Left renal pelvis (tissue), 4 donors: ENCODE measurements at regions not wholly inside any gene's neighbourhood (a gene's known extent, or its start where the extent isn't known, plus 50 kb on each side); places are given as distances from the start of the nearest gene placed in this dataset.

ENCODE experiments used
- DNase-seq, 4 donors: peaks; one replicate each; pipeline ENCODE4 v3.0.0-alpha.2; 2013; ENCODE audit warnings: low read depth in 4 of 4, low spot score in 3 of 4

GRCh38 chr6:82072751-82073150 lies 174.8 kb downstream of the IBTK start:
- no peak for DNase-seq

- DNase-seq: no peak
Observed at GRCh38 chr6:82072121-82072521, 175.4 kb downstream of the IBTK start.

GRCh38 chr6:82068721-82069120 lies 178.8 kb downstream of the IBTK start:
- no peak for DNase-seq

- DNase-seq: no peak
Observed at GRCh38 chr6:82066991-82067411, 180.5 kb downstream of the IBTK start.

GRCh38 chr6:82066196-82066595 lies 181.3 kb downstream of the IBTK start:
- DNase-seq: no peak

- no peak for DNase-seq
Observed at GRCh38 chr6:82063574-82063973, 184.0 kb downstream of the IBTK start.

GRCh38 chr6:82062219-82062618 lies 185.3 kb downstream of the IBTK start:
- DNase-seq: no peak

- no peak for DNase-seq
Observed at GRCh38 chr6:82057846-82058554, 189.5 kb downstream of the IBTK start.

- DNase-seq: no peak
Observed at GRCh38 chr6:82056567-82056966, 191.0 kb downstream of the IBTK start.

- no peak for DNase-seq
Observed at GRCh38 chr6:82045965-82046756, 201.4 kb downstream of the IBTK start.

GRCh38 chr6:82040405-82041221 lies 206.9 kb downstream of the IBTK start:
- peak in 3 of 4 donors; percentile 12 to 26 (median 14) for DNase-seq

- no peak for DNase-seq
Observed at GRCh38 chr6:82038631-82039030, 208.9 kb downstream of the IBTK start.

GRCh38 chr6:82035526-82035925 lies 212.0 kb downstream of the IBTK start:
- no peak for DNase-seq

GRCh38 chr6:82033631-82034211 lies 213.8 kb downstream of the IBTK start:
- DNase-seq: no peak

GRCh38 chr6:82032444-82032843 lies 215.1 kb downstream of the IBTK start:
- DNase-seq: no peak

- no peak for DNase-seq
Observed at GRCh38 chr6:82030761-82031503, 216.6 kb downstream of the IBTK start.

- DNase-seq: no peak
Observed at GRCh38 chr6:82030301-82030700, 217.2 kb downstream of the IBTK start.

- DNase-seq: no peak
Observed at GRCh38 chr6:82025271-82025670, 222.3 kb downstream of the IBTK start.

GRCh38 chr6:82022614-82023129 lies 224.9 kb downstream of the IBTK start:
- no peak for DNase-seq

- DNase-seq: no peak
Observed at GRCh38 chr6:82017773-82018172, 229.8 kb downstream of the IBTK start.
